PC-3 (cell line): ENCODE measurements at regions not wholly inside any gene's neighbourhood (a gene's known extent, or its start where the extent isn't known, plus 50 kb on each side); places are given as distances from the start of the nearest gene placed in this dataset.

Experiments used
- EZH2 ChIP-seq: fragments of 300-600 bp; sonication (generic); IDR thresholded peaks from one replicate; pipeline ENCODE4 v1.6.1; 2017; ENCODE audit warnings: antibody characterized with exemption, mild to moderate bottlenecking, low read length; ENCODE audit not compliant: unreplicated experiment
- EZH2phosphoT487 ChIP-seq: fragments of 300-600 bp; sonication (generic); IDR thresholded peaks from 2 replicates; pipeline ENCODE4 v1.6.1; 2018; ENCODE audit warnings: mild to moderate bottlenecking, antibody characterized with exemption, low read length, borderline replicate concordance
- TF ChIP-seq, protein P1 (sequence below): fragments of 300-600 bp; sonication (generic); conservative IDR thresholded peaks from 2 replicates; pipeline ENCODE4 v1.5.1; 2017; ENCODE audit warnings: antibody characterized with exemption, low read depth, mild to moderate bottlenecking, low read length

DNA sequence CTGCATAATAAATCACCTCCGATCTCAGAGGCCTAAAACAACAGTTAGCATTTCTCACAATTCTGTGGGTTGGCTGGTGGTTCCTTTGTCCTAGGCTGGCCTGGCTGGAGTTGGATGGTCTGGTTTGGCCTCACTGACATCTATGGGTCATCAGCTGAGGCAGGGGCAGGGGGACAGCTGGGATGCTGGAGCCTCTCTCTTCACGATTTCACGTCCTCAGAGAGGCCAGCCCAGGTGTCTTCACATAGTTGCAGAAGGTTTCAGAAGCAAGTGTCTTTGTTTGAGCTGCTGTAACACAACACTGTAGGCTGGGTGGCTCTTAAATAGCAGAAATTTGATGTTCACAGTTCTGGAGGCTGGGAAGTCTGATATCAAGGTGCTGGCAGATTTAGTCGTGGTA lies 155.5 kb upstream of the CACNA1E start:
- TF ChIP-seq EZH2phosphoT487 (no peak), EZH2 (no peak)
- TF ChIP-seq, protein P1, sequence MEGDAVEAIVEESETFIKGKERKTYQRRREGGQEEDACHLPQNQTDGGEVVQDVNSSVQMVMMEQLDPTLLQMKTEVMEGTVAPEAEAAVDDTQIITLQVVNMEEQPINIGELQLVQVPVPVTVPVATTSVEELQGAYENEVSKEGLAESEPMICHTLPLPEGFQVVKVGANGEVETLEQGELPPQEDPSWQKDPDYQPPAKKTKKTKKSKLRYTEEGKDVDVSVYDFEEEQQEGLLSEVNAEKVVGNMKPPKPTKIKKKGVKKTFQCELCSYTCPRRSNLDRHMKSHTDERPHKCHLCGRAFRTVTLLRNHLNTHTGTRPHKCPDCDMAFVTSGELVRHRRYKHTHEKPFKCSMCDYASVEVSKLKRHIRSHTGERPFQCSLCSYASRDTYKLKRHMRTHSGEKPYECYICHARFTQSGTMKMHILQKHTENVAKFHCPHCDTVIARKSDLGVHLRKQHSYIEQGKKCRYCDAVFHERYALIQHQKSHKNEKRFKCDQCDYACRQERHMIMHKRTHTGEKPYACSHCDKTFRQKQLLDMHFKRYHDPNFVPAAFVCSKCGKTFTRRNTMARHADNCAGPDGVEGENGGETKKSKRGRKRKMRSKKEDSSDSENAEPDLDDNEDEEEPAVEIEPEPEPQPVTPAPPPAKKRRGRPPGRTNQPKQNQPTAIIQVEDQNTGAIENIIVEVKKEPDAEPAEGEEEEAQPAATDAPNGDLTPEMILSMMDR = no peak
